H9 (cell line): ENCODE measurements at regions not wholly inside any gene's neighbourhood (a gene's known extent, or its start where the extent isn't known, plus 50 kb on each side); places are given as distances from the start of the nearest gene placed in this dataset.

Experiments used
- DNase-seq: peaks from one replicate; pipeline ENCODE4 v3.0.0-alpha.2; 2017
- H2AFZ ChIP-seq: one replicate; pipeline ENCODE4 v1.6.1; 2013; ENCODE audit warnings: mild to moderate bottlenecking, low read length, control low read depth, moderate library complexity
- H2AK5ac ChIP-seq: 2 replicates; pipeline ENCODE4 v1.6.1; 2013; ENCODE audit warnings: low read length, control low read depth, mixed read lengths; ENCODE audit not compliant: insufficient read length
- H2BK120ac ChIP-seq: one replicate; pipeline ENCODE4 v1.6.1; 2013; ENCODE audit warnings: low read depth, mild to moderate bottlenecking, low read length, control low read depth, inconsistent platforms; ENCODE audit not compliant: poor library complexity, severe bottlenecking
- H2BK12ac ChIP-seq: 2 replicates; pipeline ENCODE4 v1.6.1; 2013; ENCODE audit warnings: low read length, control low read depth, mixed read lengths, low read depth; ENCODE audit not compliant: insufficient read length
- H2BK15ac ChIP-seq: 2 replicates; pipeline ENCODE4 v1.6.1; 2013; ENCODE audit warnings: low read depth, low read length, control low read depth
- H2BK20ac ChIP-seq: one replicate; pipeline ENCODE4 v1.6.1; 2013; ENCODE audit warnings: low read depth, mild to moderate bottlenecking, low read length, control low read depth, inconsistent platforms; ENCODE audit not compliant: poor library complexity, severe bottlenecking
- H2BK5ac ChIP-seq: 2 replicates; pipeline ENCODE4 v1.6.1; 2013; ENCODE audit warnings: low read length, control low read depth, mixed read lengths; ENCODE audit not compliant: insufficient read length
- H3K14ac ChIP-seq: 2 replicates; pipeline ENCODE4 v1.6.1; 2013; ENCODE audit warnings: low read length, control low read depth; ENCODE audit not compliant: insufficient read depth
- H3K18ac ChIP-seq: 2 replicates; pipeline ENCODE4 v1.6.1; 2013; ENCODE audit warnings: low read depth, mild to moderate bottlenecking, mixed read lengths, low read length, control low read depth; ENCODE audit not compliant: insufficient read length
- H3K23ac ChIP-seq: 2 replicates; pipeline ENCODE4 v1.6.1; 2013; ENCODE audit warnings: low read length, control low read depth, mixed read lengths, low read depth; ENCODE audit not compliant: insufficient read length
- H3K23me2 ChIP-seq: 2 replicates; pipeline ENCODE4 v1.6.1; 2013; ENCODE audit warnings: low read depth, mild to moderate bottlenecking, mixed read lengths, low read length, control low read depth; ENCODE audit not compliant: insufficient read length, poor library complexity, severe bottlenecking
- H3K27ac ChIP-seq: 2 replicates; pipeline ENCODE4 v1.5.1; 2013; ENCODE audit warnings: low read length, control low read depth, mixed read lengths, low read depth; ENCODE audit not compliant: insufficient read length
- H3K27me3 ChIP-seq: 2 replicates; pipeline ENCODE4 v1.6.1; 2013; ENCODE audit warnings: low read length, control low read depth, inconsistent platforms; ENCODE audit not compliant: insufficient read depth
- H3K4ac ChIP-seq: 2 replicates; pipeline ENCODE4 v1.6.1; 2013; ENCODE audit warnings: low read depth, mild to moderate bottlenecking, control low read depth, inconsistent platforms, low read length, moderate library complexity
- H3K4me1 ChIP-seq: 2 replicates; pipeline ENCODE4 v1.6.1; 2013; ENCODE audit warnings: low read length, control low read depth, inconsistent platforms; ENCODE audit not compliant: insufficient read depth
- H3K4me2 ChIP-seq: 2 replicates; pipeline ENCODE4 v1.6.1; 2013; ENCODE audit warnings: low read length, control low read depth, mixed read lengths; ENCODE audit not compliant: insufficient read length, insufficient read depth
- H3K56ac ChIP-seq: 2 replicates; pipeline ENCODE4 v1.6.1; 2013; ENCODE audit warnings: low read depth, mild to moderate bottlenecking, mixed read lengths, low read length, control low read depth; ENCODE audit not compliant: insufficient read length
- H3K79me1 ChIP-seq: 2 replicates; pipeline ENCODE4 v1.6.1; 2013; ENCODE audit warnings: low read depth, mild to moderate bottlenecking, moderate library complexity, low read length, control low read depth, inconsistent platforms; ENCODE audit not compliant: insufficient read depth, poor library complexity, severe bottlenecking
- H3K79me2 ChIP-seq: 2 replicates; pipeline ENCODE4 v1.6.1; 2013; ENCODE audit warnings: low read length, control low read depth, inconsistent platforms; ENCODE audit not compliant: insufficient read depth
- H3K9ac ChIP-seq: 2 replicates; pipeline ENCODE4 v1.6.1; 2013; ENCODE audit warnings: low read length, control low read depth, mixed read lengths; ENCODE audit not compliant: insufficient read length; ENCODE audit errors: extremely low read depth
- H3K9me3 ChIP-seq: one replicate; pipeline ENCODE4 v1.6.1; 2013; ENCODE audit warnings: low read depth, low read length, inconsistent platforms; ENCODE audit not compliant: control insufficient read depth
- H3T11ph ChIP-seq: one replicate; pipeline ENCODE4 v1.6.1; 2013; ENCODE audit warnings: mild to moderate bottlenecking, low read length, control low read depth, inconsistent platforms
- H4K20me1 ChIP-seq: one replicate; pipeline ENCODE4 v1.6.1; 2013; ENCODE audit not compliant: control insufficient read depth, insufficient read length, insufficient read depth
- H4K5ac ChIP-seq: 2 replicates; pipeline ENCODE4 v1.6.1; 2013; ENCODE audit warnings: low read depth, mild to moderate bottlenecking, mixed read lengths, low read length, control low read depth; ENCODE audit not compliant: insufficient read length
- H4K8ac ChIP-seq: replicated peaks from 2 replicates; pipeline ENCODE4 v1.6.1; 2013; ENCODE audit warnings: low read length, control low read depth, mixed read lengths, low read depth; ENCODE audit not compliant: insufficient read length
- H4K91ac ChIP-seq: 2 replicates; pipeline ENCODE4 v1.6.1; 2013; ENCODE audit warnings: low read depth, mild to moderate bottlenecking, moderate library complexity, mixed read lengths, low read length, control low read depth; ENCODE audit not compliant: insufficient read length
- H3K27ac Mint-ChIP-seq, 3 experiments: 2 replicates in 2 of 3; 3 replicates in 1 of 3; pipeline ENCODE4 v1.8.0; 2020 to 2021; ENCODE audit warnings: mixed read lengths in 3 of 3, mild to moderate bottlenecking in 1 of 3, moderate library complexity in 1 of 3
- H3K27me3 Mint-ChIP-seq: 2 replicates; pipeline ENCODE4 v1.8.0; 2021; ENCODE audit warnings: low read depth, mild to moderate bottlenecking, moderate library complexity, mixed read lengths
- H3K36me3 Mint-ChIP-seq, 3 experiments: 2 replicates in 2 of 3; 3 replicates in 1 of 3; pipeline ENCODE4 v1.8.0; 2020 to 2021; ENCODE audit warnings: low read depth in 3 of 3, mixed read lengths in 3 of 3; ENCODE audit not compliant: insufficient read depth in 1 of 3
- H3K4me1 Mint-ChIP-seq, 2 experiments: 2 replicates each; pipeline ENCODE4 v1.8.0; 2020; ENCODE audit warnings: mixed read lengths in 2 of 2
- H3K4me3 Mint-ChIP-seq, 2 experiments: 2 replicates in 1 of 2; 3 replicates in 1 of 2; pipeline ENCODE4 v1.8.0; 2020 to 2021; ENCODE audit warnings: mild to moderate bottlenecking in 2 of 2, mixed read lengths in 2 of 2, moderate library complexity in 1 of 2
- H3K9me3 Mint-ChIP-seq, 2 experiments: 2 replicates in 1 of 2; 3 replicates in 1 of 2; pipeline ENCODE4 v1.8.0; 2020; ENCODE audit warnings: mild to moderate bottlenecking in 2 of 2, mixed read lengths in 2 of 2, moderate library complexity in 1 of 2
- CTCF ChIP-seq: fragments of 200-600 bp; sonication (generic); conservative IDR thresholded peaks from 3 replicates; pipeline ENCODE4 v1.8.0; 2021; ENCODE audit warnings: antibody characterized with exemption, mild to moderate bottlenecking
- WGBS: extraction: QIAGEN DNeasy Blood & Tissue Kit; methylation state at CpG from one replicate; pipeline ENCODE4 v1.1.7; 2013; ENCODE audit warnings: missing lambda C conversion rate, low lambda C conversion rate, mixed read lengths; ENCODE audit not compliant: insufficient read length; ENCODE audit errors: extremely low coverage; 5-methylcytosine and 5-hydroxymethylcytosine counted together

GRCh38 chr5:97570242-97570641 is 387.2 kb upstream of the RIOK2 start:
- no peaks in the 10 kb centered on the region for H4K20me1 ChIP-seq
- TF ChIP-seq CTCF, result no peak

More at GRCh38 chr5:97570242-97570641, 387.2 kb upstream of the RIOK2 start:
- peaks cover 12 to 53% (median 30%) of the 10 kb centered on the region in 3 experiments; a peak in 6 of 7 replicates for H3K36me3 Mint-ChIP-seq
- no peak overlapping the region for H2BK15ac ChIP-seq
- no peaks in the 10 kb centered on the region for H3K27me3 ChIP-seq
- no peak overlapping the region for H3K4me2 ChIP-seq
- H3K9me3 Mint-ChIP-seq, result peaks cover 41 to 57% of the 10 kb centered on the region in 2 experiments
- no peak overlapping the region for H3K23ac ChIP-seq
- no peak overlapping the region for H4K8ac ChIP-seq
- H2BK12ac ChIP-seq, result no peak overlapping the region
- WGBS, result no CpG with 5 or more reads among the region's 1 CpG
- H3K79me2 ChIP-seq, result no peaks in the 10 kb centered on the region
- no peaks in the 10 kb centered on the region for H3K79me1 ChIP-seq
- H3K18ac ChIP-seq, result no peak overlapping the region
- no peak overlapping the region for H3K27ac Mint-ChIP-seq
- no peak overlapping the region for H2AK5ac ChIP-seq
- H3K4me3 Mint-ChIP-seq, result no peak overlapping the region
- H3K23me2 ChIP-seq, result no peaks in the 10 kb centered on the region
- H2BK5ac ChIP-seq, result no peak overlapping the region
- H3K9ac ChIP-seq, result no peak overlapping the region
- H2BK20ac ChIP-seq, result no peak overlapping the region
- H3T11ph ChIP-seq, result no peak overlapping the region
- H3K27ac ChIP-seq, result no peak overlapping the region
- H3K27me3 Mint-ChIP-seq, result no peaks in the 10 kb centered on the region
- no peaks in the 10 kb centered on the region for H3K4me1 ChIP-seq
- H2BK120ac ChIP-seq, result no peak overlapping the region
- no peak for DNase-seq
- no peak overlapping the region for H2AFZ ChIP-seq
- H4K91ac ChIP-seq, result no peak overlapping the region
- no peak overlapping the region for H3K4ac ChIP-seq
- H3K56ac ChIP-seq, result no peak overlapping the region
- no peak overlapping the region for H3K14ac ChIP-seq
- peaks cover 9% of the 10 kb centered on the region for H3K9me3 ChIP-seq
- H3K4me1 Mint-ChIP-seq, result peaks cover 0 to 3% of the 10 kb centered on the region in 2 experiments; a peak in 1 of 4 replicates
- H4K5ac ChIP-seq, result no peak overlapping the region
